NCI-H2081 (cell line): ENCODE measurements at regions not wholly inside any gene's neighbourhood (a gene's known extent, or its start where the extent isn't known, plus 50 kb on each side); places are given as distances from the start of the nearest gene placed in this dataset.
"Not testable (repeated sequence)": the region's sequence is repeated elsewhere in the genome, so short reads cannot be mapped to it uniquely, and the experiment has no call there.

Experiments used
- DNase-seq, 2 experiments: peaks; one replicate each; lab custom pipeline; 2025; lab: John Stamatoyannopoulos, UW

GRCh38 chr11:15300341-15300740, 185.6 kb downstream of the INSC start:
- DNase-seq: no peak

- DNase-seq: no peak
Observed at GRCh38 chr11:15307619-15308024, 192.9 kb downstream of the INSC start.

- no peak for DNase-seq
Observed at GRCh38 chr11:15308840-15309239, 194.1 kb downstream of the INSC start.

- DNase-seq: no peak
Observed at GRCh38 chr11:15309296-15309695, 194.6 kb downstream of the INSC start.

GRCh38 chr11:15313862-15314261, 199.1 kb downstream of the INSC start:
- no peak for DNase-seq

- DNase-seq: no peak
Observed at GRCh38 chr11:15318814-15319213, 204.1 kb downstream of the INSC start.

GRCh38 chr11:15326520-15326919, 211.8 kb downstream of the INSC start:
- DNase-seq: no peak

- DNase-seq: peak; percentile 36 to 61
Observed at GRCh38 chr11:15327786-15328231, 213.1 kb downstream of the INSC start.

GRCh38 chr11:15333407-15333806, 218.7 kb downstream of the INSC start:
- DNase-seq: no peak

GRCh38 chr11:15334766-15335165, 220.0 kb downstream of the INSC start:
- no peak for DNase-seq

GRCh38 chr11:15336021-15336420, 221.3 kb downstream of the INSC start:
- DNase-seq: no peak

GRCh38 chr11:15339302-15339701, 224.6 kb downstream of the INSC start:
- DNase-seq: no peak

- DNase-seq: no peak
Observed at GRCh38 chr11:15341587-15341986, 226.9 kb downstream of the INSC start.

- no peak for DNase-seq
Observed at GRCh38 chr11:15342163-15342562, 227.4 kb downstream of the INSC start.

GRCh38 chr11:15346907-15347306, 232.2 kb downstream of the INSC start:
- DNase-seq: no peak

- DNase-seq: no peak
Observed at GRCh38 chr11:15347969-15348734, 233.4 kb downstream of the INSC start.

GRCh38 chr11:15349413-15349812, 234.7 kb downstream of the INSC start:
- DNase-seq: no peak

GRCh38 chr11:15361316-15361715, 246.6 kb downstream of the INSC start:
- DNase-seq: no peak

- DNase-seq: not testable (repeated sequence)
Observed at GRCh38 chr11:15365286-15365685, 250.6 kb downstream of the INSC start.

GRCh38 chr11:15367695-15368094, 253.0 kb downstream of the INSC start:
- DNase-seq: no peak

GRCh38 chr11:15370495-15371147, 255.9 kb downstream of the INSC start:
- no peak for DNase-seq

GRCh38 chr11:15371533-15371932, 256.8 kb downstream of the INSC start:
- DNase-seq: no peak

- no peak for DNase-seq
Observed at GRCh38 chr11:15374418-15374817, 259.7 kb downstream of the INSC start.

GRCh38 chr11:15378941-15379340, 264.2 kb downstream of the INSC start:
- DNase-seq: no peak
